Left kidney (tissue), 1 donor: ENCODE measurements at regions not wholly inside any gene's neighbourhood (a gene's known extent, or its start where the extent isn't known, plus 50 kb on each side); places are given as distances from the start of the nearest gene placed in this dataset.

ENCODE experiments used
- DNase-seq: peaks from one replicate; pipeline ENCODE4 v3.0.0-alpha.2; 2013

DNA sequence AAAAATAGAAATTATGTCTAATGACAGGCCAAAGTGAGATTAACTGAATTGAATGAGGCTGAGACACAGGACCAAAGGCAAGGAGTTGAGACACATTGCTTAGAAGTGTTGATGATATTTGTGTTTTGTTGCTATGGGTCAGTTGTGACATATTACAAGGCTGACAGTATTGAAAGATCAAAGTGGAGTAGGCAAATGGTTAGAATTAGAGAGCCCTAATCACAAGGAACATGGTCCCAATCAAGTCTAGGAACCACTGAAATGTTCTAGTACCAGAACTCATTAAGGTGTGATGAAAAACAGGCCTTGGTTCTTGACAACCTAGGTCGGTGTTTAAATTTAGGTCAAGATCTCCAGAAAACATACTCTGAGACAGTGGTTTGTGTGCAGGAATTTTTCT, 896.3 kb upstream of the HS3ST1 start:
- DNase-seq: no peak

DNA sequence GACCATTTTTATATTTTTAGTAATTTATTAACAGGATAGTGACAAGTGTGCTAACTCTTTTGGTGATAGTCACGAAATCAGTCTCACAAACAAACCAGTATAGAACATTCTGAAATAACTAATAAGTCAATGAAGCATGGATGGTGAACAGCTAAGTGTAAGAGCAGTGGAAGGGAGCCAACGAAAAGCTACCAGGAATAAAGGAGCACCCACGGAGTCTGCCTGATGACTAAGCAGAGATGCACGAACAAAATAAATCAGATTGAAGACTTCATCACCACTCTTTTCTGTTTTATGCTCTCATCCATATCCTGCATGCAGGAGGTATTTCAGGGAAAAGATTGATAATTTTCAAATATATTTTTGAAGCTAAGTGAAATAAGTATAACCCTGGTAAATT, 891.1 kb upstream of the HS3ST1 start:
- DNase-seq: no peak

DNA sequence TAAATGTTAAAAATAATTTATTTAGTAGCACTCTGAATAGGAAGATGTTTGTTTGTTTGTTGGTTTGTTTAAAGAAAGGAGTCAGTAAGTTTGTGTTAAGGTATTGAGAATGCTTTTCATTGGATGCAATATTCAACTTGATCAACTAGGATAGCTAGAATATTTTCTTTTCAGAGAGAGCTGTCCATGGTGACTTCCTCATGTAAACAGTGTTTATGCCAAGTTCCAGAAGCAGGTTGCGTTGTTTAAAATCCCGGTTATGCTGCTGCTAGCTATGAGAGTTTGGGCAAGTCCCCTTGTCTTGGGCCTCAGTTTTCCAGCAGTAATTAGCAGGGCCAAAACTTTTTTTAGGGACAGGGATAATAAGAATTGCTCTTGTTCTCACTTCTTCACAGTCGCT, 876.2 kb upstream of the HS3ST1 start:
- DNase-seq: no peak

DNA sequence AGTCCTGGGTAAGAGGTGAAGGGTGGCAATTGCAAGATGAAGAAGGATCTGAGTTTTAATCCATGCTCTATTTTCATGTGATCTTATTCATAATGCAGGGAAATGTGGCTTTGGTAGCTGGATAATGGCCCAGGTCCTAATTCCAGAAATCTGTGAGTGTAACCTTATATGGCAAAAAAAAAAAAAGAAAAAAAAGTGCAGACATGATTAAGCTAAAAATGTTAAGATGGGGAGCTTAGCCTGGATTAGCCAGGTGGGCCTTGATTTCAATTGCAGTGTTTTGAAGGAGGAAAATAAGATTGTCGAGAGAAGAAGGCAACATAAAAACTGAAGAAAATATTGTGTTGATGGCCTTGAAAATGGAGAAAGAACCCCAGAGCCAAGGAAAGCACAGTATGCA, 867.7 kb upstream of the HS3ST1 start:
- DNase-seq: no peak

DNA sequence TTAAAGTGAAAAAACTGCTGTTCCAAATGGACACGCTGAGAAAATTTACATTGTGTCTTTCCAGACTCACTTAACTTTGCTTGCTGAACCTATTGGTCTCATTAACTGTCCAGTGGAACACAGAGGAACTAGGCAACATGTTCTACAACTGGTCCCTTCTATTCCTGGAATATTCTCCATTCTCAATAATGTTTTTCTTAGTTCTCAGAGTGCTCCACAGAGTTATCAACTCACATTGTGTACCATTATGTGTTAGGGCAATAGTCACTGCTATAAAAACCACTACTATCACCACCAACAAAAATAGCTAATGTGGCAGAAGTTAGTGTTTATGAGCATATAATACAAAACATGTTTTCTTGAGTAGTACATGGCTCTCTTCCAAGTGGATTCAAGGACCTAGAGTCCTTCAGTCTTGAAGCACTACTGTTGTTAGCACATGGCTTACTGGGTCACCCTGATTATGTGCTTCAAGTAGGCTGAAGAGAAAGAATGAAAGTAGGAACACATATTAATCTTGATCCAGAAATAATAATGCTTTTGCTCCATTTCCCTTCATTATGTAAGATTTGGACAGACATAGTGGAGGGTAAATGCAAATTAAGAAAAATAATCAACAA, 865.3 kb upstream of the HS3ST1 start:
- no peak for DNase-seq

DNA sequence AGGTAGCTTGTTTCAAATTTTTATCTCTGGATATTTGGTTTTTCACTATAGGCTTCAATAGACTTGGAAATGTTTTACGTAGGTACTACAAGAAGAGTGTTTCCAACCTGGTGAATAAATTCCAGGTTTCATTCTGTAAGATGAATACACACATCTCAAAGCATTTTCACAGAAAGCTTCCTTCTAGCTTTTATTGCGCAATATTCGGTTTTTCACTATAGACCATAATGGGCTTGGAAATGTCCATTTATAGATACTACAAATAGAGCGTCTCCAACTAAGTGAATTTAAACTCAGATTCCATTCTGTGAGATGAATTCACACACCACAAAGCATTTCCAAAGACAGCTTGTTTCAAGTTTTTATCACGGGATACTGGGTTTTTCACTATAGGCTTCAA, 857.7 kb upstream of the HS3ST1 start:
- DNase-seq: no peak

DNA sequence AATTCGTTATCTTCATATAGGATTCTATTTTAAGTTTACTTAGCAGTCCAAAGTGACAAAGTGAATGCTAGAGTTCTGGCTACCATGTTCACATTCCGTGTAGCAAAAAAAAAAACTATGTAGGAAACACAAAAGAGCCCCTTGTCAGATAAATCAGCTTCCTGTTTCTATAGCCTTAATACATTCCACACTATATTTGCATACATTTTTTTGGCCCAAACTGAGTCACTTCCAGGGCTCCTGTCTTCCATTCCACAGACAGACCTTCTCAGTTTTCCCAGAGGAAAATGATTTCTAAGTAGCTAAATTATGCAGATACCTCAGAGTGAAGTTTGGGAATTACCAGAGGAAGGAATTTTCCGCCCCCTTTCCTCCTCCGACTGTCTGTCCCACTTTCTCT, 841.9 kb upstream of the HS3ST1 start:
- DNase-seq: no peak

DNA sequence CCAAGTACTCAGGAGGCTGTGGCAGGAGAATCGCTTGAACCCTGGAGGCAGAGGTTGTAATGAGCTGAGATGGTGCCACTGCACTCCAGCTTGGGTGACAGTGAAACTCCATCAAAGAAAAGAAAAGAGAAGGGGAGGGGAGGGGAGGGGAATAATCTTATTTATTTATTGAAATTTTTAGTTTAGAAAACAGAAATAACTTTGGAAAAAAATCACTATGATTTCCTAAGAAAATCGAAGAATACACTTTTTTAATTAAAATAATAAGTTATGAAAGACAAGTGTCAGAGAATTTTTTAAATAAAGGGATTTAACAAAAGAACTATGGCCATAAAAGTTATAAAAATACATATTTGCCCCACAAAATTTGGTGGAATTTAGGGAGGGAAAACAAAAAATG, 836.9 kb upstream of the HS3ST1 start:
- no peak for DNase-seq

DNA sequence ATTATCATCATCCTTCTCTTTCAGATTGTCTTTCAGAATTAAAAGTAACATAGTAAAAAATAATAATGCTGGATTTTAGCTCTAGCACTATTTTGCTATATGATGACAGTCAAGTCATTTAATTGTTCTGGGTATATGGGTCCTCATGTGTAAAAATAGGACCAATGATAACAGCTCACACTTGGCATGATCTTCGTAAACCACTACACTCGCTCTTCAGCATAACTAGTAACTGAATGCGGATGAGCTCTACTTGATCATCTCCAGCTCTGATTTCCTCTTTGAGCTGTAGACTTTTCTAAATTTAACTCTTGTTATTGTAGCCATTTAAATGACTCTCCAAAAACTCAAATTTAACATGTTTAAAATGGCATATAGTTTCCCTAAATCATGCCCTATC, 831.8 kb upstream of the HS3ST1 start:
- DNase-seq: no peak

DNA sequence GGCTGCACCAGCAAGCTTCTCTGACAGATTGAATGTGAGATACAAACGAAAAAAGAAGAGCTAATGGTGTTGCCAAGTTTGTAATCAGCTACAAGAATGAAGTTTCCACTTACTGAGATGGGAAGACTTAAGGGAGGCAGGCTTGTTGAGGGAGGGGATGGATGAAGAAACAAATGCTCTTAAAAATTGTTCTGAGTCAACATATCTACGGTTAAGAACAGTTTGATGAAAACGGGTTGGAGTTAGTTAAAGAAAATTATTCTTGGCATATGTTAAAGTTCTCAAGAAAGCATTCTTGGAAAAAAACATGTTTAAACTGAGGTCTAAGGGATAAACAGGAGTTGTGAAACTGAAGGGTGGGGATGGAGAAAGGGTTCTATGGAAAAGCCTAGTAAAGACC, 816.3 kb upstream of the HS3ST1 start:
- no peak for DNase-seq

DNA sequence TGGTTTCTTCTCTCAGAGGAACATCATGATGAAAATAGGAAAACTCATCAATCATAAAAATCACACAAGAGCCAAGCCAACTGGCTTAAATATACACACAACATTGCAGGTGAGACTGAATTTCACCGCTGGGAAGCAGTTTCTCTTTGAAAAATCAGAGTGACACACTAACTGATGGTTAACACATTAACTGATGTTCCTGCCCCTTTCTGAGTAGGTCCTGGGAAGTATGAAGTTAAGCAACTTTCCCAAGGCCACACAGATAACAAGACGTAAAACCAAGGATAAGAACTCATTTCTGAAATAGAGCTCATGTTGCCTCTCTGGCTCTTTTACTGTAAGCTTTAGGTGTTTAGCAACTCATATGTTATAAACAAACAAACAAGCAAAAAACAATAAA, 813.7 kb upstream of the HS3ST1 start:
- DNase-seq: no peak

DNA sequence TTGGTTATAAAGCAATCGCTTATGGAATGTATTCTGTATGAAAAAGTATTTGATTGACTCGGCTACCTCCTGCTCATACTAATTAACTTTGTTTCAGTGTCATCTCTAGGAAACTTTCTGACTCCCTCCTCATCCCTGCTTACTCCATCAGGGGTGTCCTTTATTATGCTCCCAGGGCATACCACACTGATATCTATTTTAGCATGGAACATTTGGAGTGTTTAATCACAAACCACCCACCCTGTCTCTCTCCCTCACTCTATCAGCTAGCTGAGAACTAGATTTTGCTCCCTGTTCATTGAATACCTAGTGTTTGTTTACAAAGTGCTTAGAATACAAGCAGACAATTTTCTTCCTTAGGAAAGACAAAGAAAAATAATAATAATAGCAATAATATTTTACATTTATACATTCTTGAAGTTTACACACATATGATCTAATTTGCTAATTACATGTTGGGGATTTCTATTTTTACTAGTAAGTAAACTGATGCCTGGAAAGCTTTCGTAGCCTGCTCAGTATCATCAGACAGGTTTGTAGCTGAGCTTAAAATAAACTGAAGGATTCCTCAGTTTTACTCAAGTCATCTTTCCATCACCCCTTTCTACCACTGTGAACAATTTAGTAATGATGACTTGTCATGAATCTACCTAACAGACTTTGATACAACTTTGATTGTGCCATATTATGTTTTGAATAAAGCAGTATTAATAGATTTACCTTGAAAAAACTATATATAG, 811.4 kb upstream of the HS3ST1 start:
- DNase-seq: no peak

DNA sequence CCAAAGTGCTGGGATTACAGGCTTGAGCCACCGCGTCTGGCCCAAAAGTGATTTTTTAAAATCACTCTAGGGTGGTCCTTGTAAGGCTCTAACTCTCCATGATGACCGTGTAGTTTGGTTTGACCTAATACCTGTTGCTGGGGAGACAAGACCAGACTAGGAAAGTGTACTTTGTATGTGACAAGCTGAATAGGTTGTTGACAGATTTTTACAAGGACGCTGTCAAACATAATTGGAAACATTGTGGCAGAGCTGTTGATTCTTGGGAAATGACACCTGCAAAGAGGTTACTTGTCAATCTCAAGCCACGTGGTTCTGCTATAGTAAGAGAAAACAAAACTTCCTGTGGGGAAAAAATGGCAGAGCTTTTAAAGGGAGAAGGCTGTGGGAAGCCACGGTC, 802.4 kb upstream of the HS3ST1 start:
- DNase-seq: no peak

DNA sequence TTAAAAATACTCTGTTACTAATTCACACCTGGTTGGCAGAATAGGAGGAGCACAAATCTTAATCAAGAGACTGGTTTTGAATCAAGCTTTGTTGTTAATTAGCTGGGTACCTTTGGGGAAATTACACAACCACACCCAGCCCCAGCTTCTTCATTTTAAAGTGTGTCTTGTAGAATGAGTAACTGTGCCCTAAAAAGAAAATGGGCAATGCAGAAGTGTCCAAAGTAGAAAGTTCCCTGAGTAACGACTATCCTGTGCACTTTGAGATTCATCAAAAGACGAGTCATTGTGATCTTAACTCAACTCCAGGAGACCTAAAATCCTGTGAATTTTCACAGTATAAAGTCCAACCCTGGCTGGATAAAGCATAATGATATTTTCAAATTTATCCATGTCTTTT, 792.3 kb upstream of the HS3ST1 start:
- no peak for DNase-seq

DNA sequence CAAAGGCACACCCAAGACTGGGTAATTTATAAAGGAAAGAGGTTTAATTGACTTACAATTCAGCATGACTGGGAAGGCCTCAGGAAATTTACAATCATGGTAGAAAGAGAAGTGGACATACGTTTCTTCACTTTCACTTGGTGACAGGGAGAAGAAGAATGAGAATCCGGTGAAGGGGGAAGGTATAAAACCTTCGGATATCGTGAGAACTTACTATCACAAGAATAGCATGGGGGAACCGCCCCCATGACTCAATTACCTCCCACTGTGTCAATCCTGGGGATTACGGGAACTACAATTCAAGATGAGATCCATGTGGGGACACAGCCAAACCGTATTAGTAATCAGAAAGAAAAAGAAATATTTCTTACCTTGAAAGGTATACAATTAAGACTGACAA, 782.9 kb upstream of the HS3ST1 start:
- no peak for DNase-seq

DNA sequence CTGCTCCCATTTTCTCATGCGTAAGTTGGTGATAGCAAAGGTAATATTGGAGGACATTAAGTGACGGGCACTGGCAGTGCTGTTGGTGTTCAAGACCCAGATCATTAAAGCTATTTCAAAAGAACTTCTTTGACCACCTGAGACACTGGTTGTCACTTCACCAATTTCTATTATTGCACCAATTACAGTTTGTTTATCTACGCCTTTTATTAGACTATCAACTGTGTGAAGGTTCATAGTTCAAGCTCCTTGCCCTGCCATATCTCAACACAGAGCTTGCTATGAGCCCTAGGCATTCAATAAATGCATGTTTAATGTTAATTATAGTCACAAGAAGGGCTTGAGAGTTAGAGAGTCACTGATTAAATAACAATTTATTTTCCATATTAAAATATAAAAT, 778.7 kb upstream of the HS3ST1 start:
- DNase-seq: no peak

DNA sequence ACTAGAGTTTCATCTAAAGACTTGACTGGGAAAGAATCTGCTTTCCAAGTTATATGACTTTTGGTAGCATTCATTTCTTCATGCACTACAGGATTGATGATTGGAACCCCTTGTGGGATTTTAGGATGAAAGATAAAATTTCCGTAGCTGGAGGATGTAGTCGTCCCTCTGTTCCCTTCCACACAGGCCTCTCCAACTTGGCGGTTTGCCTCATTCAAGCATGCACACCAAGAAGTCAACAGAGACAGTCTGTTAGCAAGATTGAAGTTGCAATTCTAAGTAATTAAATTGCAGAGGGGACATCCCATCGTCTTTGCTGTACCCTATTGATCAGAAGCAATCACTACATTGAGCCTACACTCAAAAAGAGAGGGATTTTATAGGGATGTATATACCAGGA, 777.4 kb upstream of the HS3ST1 start:
- no peak for DNase-seq

DNA sequence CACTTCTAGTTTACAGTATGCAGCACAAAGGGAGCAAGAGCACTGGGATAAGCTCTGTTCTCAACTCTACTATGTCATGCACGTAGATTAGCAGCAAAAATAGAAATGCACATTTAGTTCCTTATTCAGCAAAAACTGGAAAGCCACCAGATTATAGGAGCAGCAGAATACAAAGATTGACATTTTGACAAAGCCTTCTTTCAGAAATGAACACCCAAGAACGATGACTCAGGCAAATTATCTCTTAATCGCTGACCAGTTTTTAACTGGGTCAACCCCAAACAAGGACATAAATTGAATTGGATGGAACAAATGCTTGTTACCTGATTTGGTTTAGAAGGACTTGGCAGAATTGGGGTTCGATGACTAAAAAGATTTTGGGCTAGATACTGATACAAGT, 775.3 kb upstream of the HS3ST1 start:
- DNase-seq: no peak

DNA sequence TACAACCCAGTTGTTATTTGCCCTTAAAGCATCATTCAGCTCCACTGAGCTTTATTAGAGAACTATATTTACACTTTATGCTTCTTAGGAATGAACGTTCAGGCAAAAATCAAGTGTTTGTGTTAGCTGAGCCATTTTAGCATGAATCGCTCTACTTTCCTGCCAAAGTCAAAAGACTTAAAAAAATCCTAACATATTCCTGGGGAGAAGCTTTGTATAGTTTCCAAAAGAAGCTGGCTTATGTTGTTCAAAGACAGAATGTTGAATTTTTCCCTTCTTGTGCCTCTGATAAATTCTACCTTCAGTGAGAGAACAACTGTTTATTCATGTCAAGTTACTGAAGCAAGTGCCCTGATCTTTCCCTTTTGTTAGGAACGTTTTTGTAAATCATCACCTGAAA, 771.5 kb upstream of the HS3ST1 start:
- no peak for DNase-seq

DNA sequence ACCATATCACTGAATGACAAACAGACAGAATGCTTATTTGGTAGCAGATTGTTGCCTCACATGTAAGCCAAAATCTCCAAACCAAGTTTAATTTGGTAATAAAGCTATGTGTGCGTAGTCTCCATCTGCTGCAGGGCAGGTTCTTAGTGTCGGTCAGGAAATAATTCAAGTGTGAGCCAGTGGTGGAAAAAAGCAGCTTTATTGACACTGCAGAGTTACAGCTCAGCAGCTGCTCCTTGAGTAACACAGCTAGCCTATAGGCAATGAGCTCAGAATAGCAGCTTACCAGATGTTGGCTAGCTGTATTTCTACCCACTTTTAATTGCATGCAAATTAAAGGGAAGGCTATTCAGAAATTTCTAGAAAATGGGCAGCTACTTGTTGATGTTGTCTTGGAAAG, 757.8 kb upstream of the HS3ST1 start:
- no peak for DNase-seq

DNA sequence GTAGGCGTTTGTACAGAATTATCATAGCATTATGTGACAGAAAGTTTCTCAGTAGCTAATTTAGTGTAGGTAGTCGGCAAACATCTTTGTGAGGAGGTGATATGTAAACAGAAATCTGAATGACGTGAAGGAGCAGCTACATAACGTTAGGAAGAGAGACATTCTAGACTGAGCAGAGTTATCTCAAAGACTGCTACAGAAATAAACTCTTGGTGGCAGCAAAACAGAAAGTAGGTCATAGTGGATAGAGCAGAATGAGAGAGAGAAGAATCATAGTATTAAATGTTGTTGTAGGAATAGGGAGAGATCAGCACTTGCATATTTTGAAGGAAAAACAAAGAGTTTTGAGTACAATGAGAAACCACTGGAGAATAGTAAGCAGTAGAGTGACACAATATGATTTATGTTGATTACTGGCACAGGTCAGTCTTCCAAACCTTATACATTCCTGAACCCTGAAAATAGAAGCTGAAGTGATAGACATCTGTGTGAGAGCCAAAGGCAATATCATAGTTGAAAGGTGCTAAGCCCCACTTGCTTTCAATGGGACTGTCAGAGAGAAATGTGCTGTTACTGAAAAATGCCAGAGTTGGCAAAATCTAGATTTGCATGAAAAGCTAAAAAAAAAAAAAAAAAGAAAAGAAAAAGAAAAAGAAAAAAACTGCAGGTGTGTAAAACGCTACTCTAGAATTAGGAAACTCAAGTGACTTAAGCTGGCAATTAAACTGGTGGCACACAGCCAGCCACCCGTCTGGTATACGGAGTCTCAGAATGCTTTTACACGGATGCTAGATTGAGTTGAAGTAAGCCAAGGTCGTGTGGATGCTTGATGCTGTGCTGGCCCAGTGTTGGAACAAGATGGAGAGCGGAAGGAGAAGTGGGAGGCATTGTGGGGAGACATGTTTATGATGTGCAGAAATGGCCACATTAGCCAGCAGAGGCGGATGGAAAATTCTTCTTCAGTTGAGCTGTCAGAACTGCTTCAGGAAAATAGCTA, 750.2 kb upstream of the HS3ST1 start:
- DNase-seq: no peak

DNA sequence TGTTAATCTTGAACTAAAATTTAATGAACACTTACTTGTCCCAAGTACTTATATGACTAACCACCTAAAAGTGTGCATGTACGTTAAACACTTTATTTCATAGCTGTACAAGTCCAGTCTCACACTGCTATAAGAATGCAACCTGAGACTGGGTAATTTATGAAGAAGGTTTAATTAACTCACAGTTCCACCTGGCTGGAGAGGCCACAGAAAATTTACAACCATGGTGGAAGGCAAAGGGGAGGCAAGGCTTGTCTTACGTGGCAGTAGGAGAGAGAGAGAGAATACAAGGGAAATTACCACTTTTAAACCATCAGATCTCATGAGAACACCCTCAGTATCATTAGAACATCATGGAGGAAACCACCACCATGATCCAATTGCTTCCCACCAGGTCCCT, 748.7 kb upstream of the HS3ST1 start:
- DNase-seq: peak; percentile 42

DNA sequence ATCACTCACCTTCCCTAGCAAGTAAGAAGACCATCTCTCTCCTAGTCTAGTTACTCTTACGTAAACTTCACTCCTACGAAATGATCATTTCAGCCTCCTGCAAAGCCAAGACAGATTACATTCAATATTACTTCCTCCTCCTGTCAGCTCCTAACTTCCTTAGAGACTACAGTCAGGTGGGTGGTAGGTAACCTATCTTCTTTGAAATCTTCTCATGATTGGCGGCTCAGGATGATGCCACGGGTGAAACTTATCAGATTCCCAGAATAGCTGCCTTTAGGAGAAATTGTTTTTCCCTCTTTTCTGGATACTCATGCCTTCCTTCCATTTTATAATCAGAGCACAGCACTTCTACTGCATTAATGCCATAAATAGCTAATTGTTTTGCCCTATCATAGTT, 744.8 kb upstream of the HS3ST1 start:
- DNase-seq: no peak
